Fibroblast of pulmonary artery (primary cell): ENCODE measurements at regions not wholly inside any gene's neighbourhood (a gene's known extent, or its start where the extent isn't known, plus 50 kb on each side); places are given as distances from the start of the nearest gene placed in this dataset.

ENCODE experiments used
- DNase-seq: peaks from one replicate; pipeline ENCODE4 v3.0.0-alpha.2; 2010; ENCODE audit warnings: low read depth
- H3K4me3 ChIP-seq: replicated peaks from 2 replicates; pipeline ENCODE4 v1.5.1; 2011; ENCODE audit warnings: low read depth, mild to moderate bottlenecking, control low read depth, low read length, moderate library complexity
- TF ChIP-seq, protein P1 (sequence below): IDR thresholded peaks from 2 replicates; pipeline ENCODE4 v1.5.1; 2011; ENCODE audit warnings: mild to moderate bottlenecking, control low read depth, low read length, inconsistent platforms; ENCODE audit errors: missing control alignments

DNA sequence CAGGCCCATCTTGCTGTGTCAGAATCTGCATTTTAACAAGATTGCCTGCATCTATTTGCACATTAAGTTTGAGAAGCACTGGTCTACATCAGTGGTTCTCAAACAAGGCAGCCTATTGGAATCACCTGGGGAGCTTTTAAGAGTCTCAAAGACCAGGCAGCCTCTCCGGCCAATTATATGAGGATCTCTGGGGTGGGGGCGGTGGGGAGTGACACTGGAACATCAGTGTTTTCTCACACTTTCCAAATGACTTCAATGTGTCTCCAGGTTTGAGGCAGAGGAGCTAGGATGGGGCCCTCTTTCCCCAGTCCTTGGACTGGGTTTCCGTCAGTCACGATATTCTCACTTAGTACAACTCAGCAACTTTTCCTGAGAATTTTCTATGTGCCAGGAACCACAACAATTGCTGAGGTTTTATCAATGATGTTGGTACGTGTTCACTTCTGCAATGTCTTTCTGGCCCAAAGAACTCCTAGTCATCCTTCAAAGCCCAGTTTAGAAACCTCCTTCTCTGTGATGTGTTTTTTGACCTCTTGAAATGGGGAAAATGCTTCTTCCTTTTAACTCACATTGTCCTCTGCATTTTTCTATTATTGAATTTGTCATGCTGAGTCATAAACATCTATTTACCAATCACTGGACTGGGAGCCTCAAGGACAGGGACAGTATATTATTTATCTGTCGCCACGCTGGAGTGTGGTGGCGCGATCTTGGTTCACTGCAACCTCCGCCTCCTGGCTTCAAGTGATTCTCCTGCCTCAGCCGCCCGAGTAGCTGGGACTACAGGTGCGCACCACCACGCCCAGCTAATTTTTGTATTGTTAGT lies 130.9 kb downstream of the MYCN start:
- no peak overlapping the region for H3K4me3 ChIP-seq
- TF ChIP-seq, protein P1, sequence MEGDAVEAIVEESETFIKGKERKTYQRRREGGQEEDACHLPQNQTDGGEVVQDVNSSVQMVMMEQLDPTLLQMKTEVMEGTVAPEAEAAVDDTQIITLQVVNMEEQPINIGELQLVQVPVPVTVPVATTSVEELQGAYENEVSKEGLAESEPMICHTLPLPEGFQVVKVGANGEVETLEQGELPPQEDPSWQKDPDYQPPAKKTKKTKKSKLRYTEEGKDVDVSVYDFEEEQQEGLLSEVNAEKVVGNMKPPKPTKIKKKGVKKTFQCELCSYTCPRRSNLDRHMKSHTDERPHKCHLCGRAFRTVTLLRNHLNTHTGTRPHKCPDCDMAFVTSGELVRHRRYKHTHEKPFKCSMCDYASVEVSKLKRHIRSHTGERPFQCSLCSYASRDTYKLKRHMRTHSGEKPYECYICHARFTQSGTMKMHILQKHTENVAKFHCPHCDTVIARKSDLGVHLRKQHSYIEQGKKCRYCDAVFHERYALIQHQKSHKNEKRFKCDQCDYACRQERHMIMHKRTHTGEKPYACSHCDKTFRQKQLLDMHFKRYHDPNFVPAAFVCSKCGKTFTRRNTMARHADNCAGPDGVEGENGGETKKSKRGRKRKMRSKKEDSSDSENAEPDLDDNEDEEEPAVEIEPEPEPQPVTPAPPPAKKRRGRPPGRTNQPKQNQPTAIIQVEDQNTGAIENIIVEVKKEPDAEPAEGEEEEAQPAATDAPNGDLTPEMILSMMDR = no peak
- no peak for DNase-seq

DNA sequence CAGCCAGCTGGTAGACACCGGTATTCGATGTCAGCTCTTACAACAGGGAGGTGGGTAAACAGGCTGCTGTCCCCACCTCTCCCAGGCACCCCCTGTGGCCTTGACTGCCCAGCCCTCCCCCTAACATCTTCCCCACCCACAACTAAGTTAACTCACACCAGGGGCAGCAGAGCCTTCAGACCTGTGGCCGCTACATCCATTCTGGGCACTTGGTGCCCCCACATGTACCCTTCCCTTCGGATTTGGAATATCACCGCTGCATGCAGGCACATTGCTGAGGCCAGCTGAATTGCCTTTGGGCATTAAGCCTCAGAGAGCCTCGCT lies 130.3 kb downstream of the MYCN start:
- TF ChIP-seq, protein P1 = no peak
- H3K4me3 ChIP-seq = no peak overlapping the region
- DNase-seq = no peak

DNA sequence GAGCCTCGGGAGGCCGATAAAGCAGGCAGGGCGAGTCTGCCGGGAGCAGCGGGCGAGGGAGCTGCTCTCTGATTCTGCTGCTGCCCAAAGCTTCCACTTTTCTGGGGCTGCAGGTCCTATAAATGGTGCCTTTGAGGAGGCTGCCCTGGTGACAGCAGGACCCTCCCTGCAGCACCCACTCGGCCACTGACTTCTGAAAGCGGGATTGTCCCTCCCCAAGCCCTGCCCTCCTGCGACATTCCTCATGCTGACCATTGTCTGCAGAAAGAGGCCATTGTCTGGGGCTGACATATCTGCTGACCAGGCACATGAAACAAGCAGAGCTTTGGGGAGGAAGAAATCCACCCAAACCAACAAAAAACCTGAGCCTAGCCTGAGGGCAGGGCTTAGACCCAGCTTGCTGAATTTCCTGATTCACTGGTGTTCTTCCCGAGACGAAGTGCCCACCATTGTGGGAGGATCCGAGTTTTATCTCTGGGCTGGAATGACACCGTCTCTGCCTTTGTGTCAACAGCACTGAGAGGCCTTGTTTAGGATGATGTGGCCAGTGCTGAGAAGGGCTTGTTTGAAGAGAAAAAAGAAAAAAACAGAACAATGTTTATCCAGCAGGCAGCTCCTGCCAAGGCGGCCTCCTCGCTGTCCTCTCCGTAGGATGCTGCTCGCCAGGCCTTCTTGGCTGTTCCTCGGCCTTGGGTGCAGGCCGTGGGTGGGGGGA lies 129.7 kb downstream of the MYCN start:
- TF ChIP-seq, protein P1 = no peak
- no peak overlapping the region for H3K4me3 ChIP-seq
- no peak for DNase-seq

DNA sequence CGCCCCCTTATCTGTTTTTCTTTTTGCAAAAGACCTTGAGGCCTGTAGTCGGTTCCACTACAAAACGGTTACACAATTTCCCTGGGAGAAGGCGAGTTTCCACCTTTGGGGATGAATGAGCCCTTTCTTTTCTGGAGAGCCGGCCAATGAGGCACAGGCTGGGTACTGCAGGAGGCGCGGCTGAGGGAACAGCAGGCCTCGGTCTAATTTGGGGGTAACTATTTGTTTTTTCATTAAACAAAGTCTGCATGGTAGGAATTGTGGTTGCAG lies 129.2 kb downstream of the MYCN start:
- no peak overlapping the region for H3K4me3 ChIP-seq
- TF ChIP-seq, protein P1 = no peak
- no peak for DNase-seq

DNA sequence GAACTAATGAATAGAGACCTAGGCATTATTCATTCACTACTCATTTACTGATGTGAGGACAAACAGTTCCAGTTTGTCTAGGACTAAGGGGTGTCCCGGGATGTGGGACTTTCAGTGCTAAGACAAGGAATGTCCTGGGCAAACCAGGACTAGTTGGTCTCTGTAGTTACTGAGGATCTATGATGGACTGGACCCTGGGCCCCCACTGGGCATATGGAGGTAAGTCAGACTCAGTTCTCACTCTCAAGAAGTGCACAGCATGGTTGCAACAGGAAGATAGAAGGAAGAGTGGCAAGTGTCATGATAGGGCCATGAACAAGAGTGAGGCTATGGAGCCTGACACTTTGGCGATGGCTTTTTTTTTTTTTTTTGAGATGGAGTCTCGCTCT lies 128.2 kb downstream of the MYCN start:
- H3K4me3 ChIP-seq = no peak overlapping the region
- no peak for DNase-seq
- TF ChIP-seq, protein P1 = no peak

DNA sequence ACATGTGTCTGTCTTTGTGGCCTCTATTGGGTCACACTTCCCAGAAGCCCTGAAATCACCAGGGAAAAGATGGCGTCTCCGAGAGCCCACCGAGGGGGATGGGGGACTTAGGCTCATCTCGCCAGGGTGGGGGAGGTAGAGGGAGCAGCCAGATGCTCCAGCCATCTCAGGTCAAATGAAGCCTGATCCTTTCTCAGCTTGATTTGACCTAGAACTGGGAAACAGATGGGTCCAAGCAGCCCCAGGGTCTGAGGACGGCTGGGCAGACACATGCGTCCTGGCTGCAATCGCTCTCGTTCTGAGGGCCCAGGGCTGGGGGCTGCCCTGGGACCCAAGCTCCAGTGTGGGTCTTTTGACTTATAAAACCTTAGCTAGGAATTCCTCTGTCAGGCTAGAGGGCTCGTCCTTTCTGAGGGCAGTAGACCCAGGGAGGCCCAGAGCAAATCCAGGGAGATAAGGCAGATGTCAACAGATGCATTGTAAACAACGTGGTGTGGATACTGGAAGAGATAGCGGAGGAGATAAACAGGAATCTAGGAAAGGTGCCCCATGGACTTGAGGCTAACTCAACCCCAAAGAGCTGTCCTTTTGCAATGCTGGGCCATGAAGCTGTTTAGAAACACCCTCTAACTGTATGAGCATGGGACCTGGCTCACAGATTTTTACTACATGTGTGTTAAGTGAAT lies 127.7 kb downstream of the MYCN start:
- DNase-seq = no peak
- no peak overlapping the region for H3K4me3 ChIP-seq
- TF ChIP-seq, protein P1 = no peak
